DND-41 (cell line): ENCODE measurements at regions not wholly inside any gene's neighbourhood (a gene's known extent, or its start where the extent isn't known, plus 50 kb on each side); places are given as distances from the start of the nearest gene placed in this dataset.

Experiments used
- ATAC-seq: fragments of 200-7000 bp; cut with Tn5 transposase; 3 replicates; pipeline ENCODE4 v1.9.1; 2021; ENCODE audit warnings: low read depth; ENCODE audit not compliant: insufficient read depth
- DNase-seq: peaks from one replicate; pipeline ENCODE4 v3.0.0-alpha.2; 2020
- H2AFZ ChIP-seq: 2 replicates; pipeline ENCODE4 v1.6.0; 2012; ENCODE audit warnings: low read depth, low read length
- H3K27ac ChIP-seq: 2 replicates; pipeline ENCODE4 v1.5.1; 2012; ENCODE audit warnings: low read length, inconsistent platforms
- H3K27me3 ChIP-seq: fragments of 200-600 bp; sonication (generic); 2 replicates; pipeline ENCODE4 v1.6.0; 2012; ENCODE audit warnings: low read length, mild to moderate bottlenecking, inconsistent platforms; ENCODE audit not compliant: insufficient read depth, poor library complexity
- H3K36me3 ChIP-seq: 2 replicates; pipeline ENCODE4 v1.5.1; 2012; ENCODE audit warnings: low read length, inconsistent platforms; ENCODE audit not compliant: insufficient read depth
- H3K4me1 ChIP-seq: 2 replicates; pipeline ENCODE4 v1.5.1; 2012; ENCODE audit warnings: mild to moderate bottlenecking, low read length; ENCODE audit not compliant: insufficient read depth
- H3K4me2 ChIP-seq: 2 replicates; pipeline ENCODE4 v1.6.0; 2012; ENCODE audit warnings: mild to moderate bottlenecking, moderate library complexity, low read length, inconsistent platforms; ENCODE audit not compliant: insufficient read depth
- H3K4me3 ChIP-seq, 2 experiments: fragments of 200-600 bp in 1 of 2; shearing (Covaris generic) in 1 of 2; 2 replicates each; pipeline ENCODE4 v1.5.1; 2012 to 2016; ENCODE audit warnings: inconsistent platforms in 2 of 2, low read length in 2 of 2, mild to moderate bottlenecking in 2 of 2, low read depth in 1 of 2, moderate library complexity in 1 of 2
- H3K79me2 ChIP-seq: 2 replicates; pipeline ENCODE4 v1.6.0; 2012; ENCODE audit warnings: low read length, inconsistent platforms; ENCODE audit not compliant: insufficient read depth
- H3K9ac ChIP-seq: 2 replicates; pipeline ENCODE4 v1.6.0; 2012; ENCODE audit warnings: low read depth, mild to moderate bottlenecking, inconsistent platforms, low read length, moderate library complexity
- H3K9me3 ChIP-seq: 2 replicates; pipeline ENCODE4 v1.5.1; 2012; ENCODE audit warnings: low read length, moderate library complexity, mild to moderate bottlenecking, inconsistent platforms; ENCODE audit not compliant: insufficient read depth, severe bottlenecking
- H4K20me1 ChIP-seq: 2 replicates; pipeline ENCODE4 v1.6.0; 2012; ENCODE audit warnings: low read length; ENCODE audit not compliant: insufficient read depth
- CTCF ChIP-seq: IDR thresholded peaks from 2 replicates; pipeline ENCODE4 v1.5.1; 2012; ENCODE audit warnings: borderline replicate concordance, low read length, moderate library complexity, mild to moderate bottlenecking; ENCODE audit not compliant: poor library complexity, severe bottlenecking; ENCODE audit errors: extremely low read depth
- EZH2 ChIP-seq: IDR thresholded peaks from 3 replicates; pipeline ENCODE4 v1.6.1; 2012; ENCODE audit warnings: borderline replicate concordance, low read depth, mild to moderate bottlenecking, moderate library complexity, low read length, inconsistent platforms; ENCODE audit not compliant: severe bottlenecking

GRCh38 chr6:14917109-14917910, 328.6 kb upstream of the JARID2 start:
- Histone ChIP-seq H3K4me1 (no peaks in the 10 kb centered on the region), H3K9ac (no peak overlapping the region), H3K36me3 (no peaks in the 10 kb centered on the region), H4K20me1 (no peaks in the 10 kb centered on the region), H3K27ac (no peak overlapping the region), H2AFZ (no peak overlapping the region), H3K9me3 (no peaks in the 10 kb centered on the region), H3K4me2 (no peak overlapping the region), H3K4me3 (no peak overlapping the region), H3K27me3 (no peaks in the 10 kb centered on the region), H3K79me2 (no peaks in the 10 kb centered on the region)
- TF ChIP-seq EZH2 (no peak), CTCF (no peak)
- DNase-seq (no peak), ATAC-seq (no peak)

GRCh38 chr6:14918200-14918907, 327.5 kb upstream of the JARID2 start:
- Histone ChIP-seq H2AFZ (no peak overlapping the region), H3K9ac (no peak overlapping the region), H3K4me2 (no peak overlapping the region), H3K36me3 (no peaks in the 10 kb centered on the region), H4K20me1 (no peaks in the 10 kb centered on the region), H3K4me1 (no peaks in the 10 kb centered on the region), H3K9me3 (no peaks in the 10 kb centered on the region), H3K4me3 (no peak overlapping the region), H3K27ac (no peak overlapping the region), H3K79me2 (no peaks in the 10 kb centered on the region), H3K27me3 (no peaks in the 10 kb centered on the region)
- TF ChIP-seq CTCF = no peak
- no peak for TF ChIP-seq EZH2
- DNase-seq (no peak), ATAC-seq (no peak)

- H3K79me2 ChIP-seq = no peaks in the 10 kb centered on the region
- no peak overlapping the region for H3K27ac ChIP-seq
- H3K27me3 ChIP-seq = no peaks in the 10 kb centered on the region
- H2AFZ ChIP-seq = no peak overlapping the region
- H3K9ac ChIP-seq = no peak overlapping the region
- ATAC-seq (no peak), DNase-seq (no peak)
- no peaks in the 10 kb centered on the region for H3K9me3 ChIP-seq
- no peaks in the 10 kb centered on the region for H3K36me3 ChIP-seq
- H4K20me1 ChIP-seq = no peaks in the 10 kb centered on the region
- no peak overlapping the region for H3K4me2 ChIP-seq
- no peak overlapping the region for H3K4me3 ChIP-seq
- no peak for TF ChIP-seq EZH2
- TF ChIP-seq CTCF = no peak
- H3K4me1 ChIP-seq = no peaks in the 10 kb centered on the region
Measured at GRCh38 chr6:14919038-14919670, 326.7 kb upstream of the JARID2 start.
